Stimulated activated CD8-positive, alpha-beta memory T cell treated with anti-CD3 and anti-CD28 coated beads, Interleukin-7, amount 100 ng/mL, for 4 hours (primary cell): ENCODE measurements at regions not wholly inside any gene's neighbourhood (a gene's known extent, or its start where the extent isn't known, plus 50 kb on each side); places are given as distances from the start of the nearest gene placed in this dataset.
"Not testable (repeated sequence)": the region's sequence is repeated elsewhere in the genome, so short reads cannot be mapped to it uniquely, and the experiment has no call there.

ENCODE experiments used
- DNase-seq, 2 donors: peaks; one replicate each; pipeline ENCODE4 v3.0.0-alpha.2; 2020; ENCODE audit warnings: low read depth in 2 of 2

- no peak for DNase-seq
Observed at GRCh38 chr11:81986556-81987161, 747.0 kb downstream of the FAM181B start.

DNA sequence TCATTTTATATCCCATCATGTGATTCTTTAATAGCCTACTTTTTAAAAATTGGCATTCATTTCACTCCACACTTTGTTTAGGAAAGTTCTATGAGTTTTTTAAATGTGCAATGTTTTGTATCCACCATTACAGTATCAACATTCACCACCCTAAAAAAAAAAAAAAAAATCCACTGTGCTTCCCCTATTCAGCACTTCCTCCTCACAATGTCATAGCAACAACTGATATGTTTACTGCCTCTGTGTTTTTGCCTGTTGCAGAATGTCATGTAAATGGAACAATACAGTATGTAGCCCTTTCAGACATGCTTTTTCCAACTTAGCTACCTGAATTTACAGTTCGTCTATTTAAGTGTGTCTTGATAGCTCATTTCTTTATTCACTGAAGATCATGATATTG is 754.2 kb downstream of the FAM181B start:
- DNase-seq = no peak

DNA sequence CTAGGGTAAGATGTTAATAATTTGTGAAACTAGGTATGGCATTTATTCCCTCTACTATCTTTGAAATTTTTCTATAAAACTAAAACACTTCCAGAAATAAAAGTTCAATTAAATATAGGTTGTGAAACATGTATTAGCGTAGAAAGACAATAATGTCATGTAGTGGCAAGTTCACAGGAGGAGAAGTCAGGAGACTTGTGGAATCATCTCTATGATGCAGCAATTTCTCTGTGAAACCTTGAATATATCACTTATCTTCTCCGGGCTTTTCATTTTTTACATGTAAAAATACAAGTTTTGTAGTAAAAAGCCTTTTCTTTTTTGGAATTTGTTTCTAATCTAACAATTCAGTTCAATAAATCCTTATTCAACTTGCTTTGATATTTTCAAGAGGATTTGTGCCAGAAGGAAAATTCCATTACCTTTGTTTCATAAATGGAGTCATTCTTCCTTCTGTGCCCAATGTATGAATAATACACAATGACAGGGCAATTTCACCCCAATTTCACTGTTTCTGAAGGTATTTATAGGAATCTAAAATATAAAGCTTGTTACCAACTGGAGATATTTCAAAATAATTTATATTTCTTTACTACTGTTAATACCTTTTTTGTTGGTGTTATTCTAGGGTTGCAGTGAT is 758.3 kb downstream of the FAM181B start:
- no peak for DNase-seq

GRCh38 chr11:81970886-81971285 is 762.8 kb downstream of the FAM181B start:
- DNase-seq = no peak

DNA sequence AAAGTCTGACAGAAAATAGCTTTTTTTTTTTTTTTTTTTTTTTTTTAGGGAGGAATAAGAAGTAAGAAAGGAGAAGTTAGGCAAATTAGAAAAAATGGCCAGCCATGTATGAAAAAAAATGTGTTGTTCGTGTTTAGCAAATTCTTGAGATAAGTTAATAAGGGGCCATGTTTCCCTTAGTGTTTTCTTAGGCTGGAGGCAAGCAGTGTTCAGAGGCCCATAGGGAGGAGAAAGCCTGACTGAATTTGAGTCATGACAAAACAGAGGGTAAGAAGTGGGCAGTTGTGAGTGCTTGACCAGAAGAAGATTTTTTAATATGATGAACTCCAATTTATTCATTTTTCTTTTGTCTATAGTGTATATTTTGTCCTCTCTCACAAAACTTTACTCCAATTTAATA is 766.4 kb downstream of the FAM181B start:
- DNase-seq = no peak

GRCh38 chr11:81966340-81966739 is 767.3 kb downstream of the FAM181B start:
- DNase-seq = no peak

GRCh38 chr11:81963018-81963417 is 770.6 kb downstream of the FAM181B start:
- DNase-seq = no peak

DNA sequence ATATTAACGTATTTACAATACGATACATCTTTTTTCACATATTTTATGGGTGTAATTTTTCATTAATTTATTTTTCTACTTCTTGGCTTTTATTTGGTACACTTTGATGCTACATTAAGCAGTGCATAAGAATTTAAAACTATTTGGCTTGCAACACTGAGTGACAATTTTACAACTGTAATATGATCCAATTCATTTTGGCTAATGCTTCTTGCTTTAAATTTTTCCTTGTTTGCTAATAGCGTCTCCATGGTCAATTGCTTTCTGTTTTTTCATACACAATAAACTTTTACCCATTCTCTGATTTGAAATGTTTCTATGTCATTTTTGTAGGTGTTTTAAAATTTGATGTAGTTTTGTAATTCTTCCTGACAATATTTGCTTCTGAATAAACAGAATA is 773.2 kb downstream of the FAM181B start:
- no peak for DNase-seq

- DNase-seq = no peak
Observed at GRCh38 chr11:81959341-81959740, 774.3 kb downstream of the FAM181B start.

GRCh38 chr11:81954301-81954700 is 779.4 kb downstream of the FAM181B start:
- not testable (repeated sequence) for DNase-seq

GRCh38 chr11:81946831-81947230 is 786.8 kb downstream of the FAM181B start:
- DNase-seq = no peak

- no peak for DNase-seq
Observed at GRCh38 chr11:81942646-81943045, 791.0 kb downstream of the FAM181B start.

DNA sequence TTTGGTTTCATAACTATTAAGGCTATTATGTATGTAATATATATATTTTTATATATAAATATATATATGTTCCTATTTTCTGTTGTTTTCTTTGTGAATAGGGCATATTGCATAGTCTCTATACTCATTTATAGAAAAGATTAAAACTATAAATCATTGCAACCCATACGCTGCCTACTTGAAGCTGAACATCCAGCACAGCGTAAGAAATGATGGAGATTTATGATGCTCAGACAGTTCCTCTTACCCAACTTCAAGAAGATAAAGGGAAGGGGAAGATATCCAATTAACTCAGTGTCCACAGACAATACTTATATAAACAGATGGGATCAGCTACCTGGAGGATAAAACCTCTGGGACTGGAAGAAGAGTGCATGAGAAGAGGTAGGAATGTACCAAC is 791.7 kb downstream of the FAM181B start:
- DNase-seq = no peak

DNA sequence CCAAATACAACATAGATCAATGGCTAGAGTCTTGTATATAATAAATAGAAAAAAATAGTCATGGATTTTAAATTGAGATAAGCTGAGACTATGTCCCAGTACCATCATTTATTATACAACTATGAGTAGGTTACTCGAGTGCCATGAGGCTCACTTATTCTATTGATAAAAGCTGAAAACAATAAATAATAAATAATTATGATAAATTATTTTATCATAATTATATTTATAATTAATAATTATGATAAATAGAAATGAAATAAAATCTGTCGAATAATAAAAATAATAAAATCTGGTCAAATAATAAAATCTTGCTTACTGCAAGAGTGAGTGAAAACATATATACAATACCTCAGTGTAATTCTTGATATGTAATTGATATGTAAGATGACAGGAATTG is 801.4 kb downstream of the FAM181B start:
- no peak for DNase-seq

DNA sequence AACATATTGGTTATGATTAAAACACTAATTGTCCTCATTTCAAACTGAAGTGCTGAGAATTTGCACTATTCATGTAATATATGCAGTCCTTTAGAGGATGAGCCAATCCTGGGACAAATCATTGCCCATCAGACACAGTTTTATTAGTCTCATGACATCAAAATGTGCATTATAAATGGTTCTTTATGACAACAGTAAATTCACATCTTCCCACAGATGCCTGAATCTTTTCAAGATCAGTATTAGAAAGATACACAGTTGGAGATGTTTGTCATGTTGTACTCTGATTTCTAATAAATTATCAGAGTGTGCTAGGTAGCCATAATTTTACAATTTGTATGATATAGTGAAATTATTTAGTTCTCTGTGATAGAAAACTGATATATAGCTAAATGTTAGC is 813.5 kb downstream of the FAM181B start:
- DNase-seq = no peak

- no peak for DNase-seq
Observed at GRCh38 chr11:81916451-81916850, 817.2 kb downstream of the FAM181B start.

DNA sequence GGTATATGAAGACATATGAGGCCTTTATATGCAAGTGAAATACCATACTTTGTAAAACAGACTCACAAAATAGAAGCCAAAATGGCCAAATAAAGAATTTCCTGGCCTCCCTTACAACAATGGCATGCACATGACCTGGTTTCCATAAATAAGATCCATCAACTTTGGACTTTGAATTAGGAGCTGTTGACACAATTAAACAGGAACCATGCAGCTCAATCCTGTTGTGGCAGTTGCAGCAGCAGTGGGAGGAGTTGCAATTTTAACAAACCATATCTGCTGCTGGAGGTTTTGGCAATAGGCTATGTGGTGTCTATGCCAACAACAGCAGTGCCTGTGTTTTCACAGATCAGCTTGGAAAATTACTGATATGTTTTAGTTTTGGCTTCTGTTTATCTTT is 818.6 kb downstream of the FAM181B start:
- no peak for DNase-seq

DNA sequence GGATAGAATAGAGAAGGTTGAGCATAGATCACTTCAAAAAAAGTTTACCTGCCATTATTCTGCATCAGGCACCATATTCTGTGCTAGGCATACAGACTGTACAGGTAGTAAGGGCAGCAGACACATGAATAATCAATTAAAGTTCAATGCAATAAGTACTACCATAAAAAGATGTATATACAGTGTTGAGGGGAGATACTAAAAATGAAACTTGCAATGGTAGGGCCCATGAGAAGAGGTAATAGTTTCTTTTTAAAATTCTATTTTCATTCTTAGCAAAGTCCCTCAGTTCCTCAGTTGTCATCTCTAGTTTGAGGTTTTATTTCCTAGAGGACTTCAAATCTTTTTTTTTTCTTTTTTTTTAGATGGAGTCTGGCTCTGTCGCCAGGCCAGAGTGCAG is 819.9 kb downstream of the FAM181B start:
- DNase-seq = no peak

- no peak for DNase-seq
Observed at GRCh38 chr11:81907996-81908395, 825.7 kb downstream of the FAM181B start.

DNA sequence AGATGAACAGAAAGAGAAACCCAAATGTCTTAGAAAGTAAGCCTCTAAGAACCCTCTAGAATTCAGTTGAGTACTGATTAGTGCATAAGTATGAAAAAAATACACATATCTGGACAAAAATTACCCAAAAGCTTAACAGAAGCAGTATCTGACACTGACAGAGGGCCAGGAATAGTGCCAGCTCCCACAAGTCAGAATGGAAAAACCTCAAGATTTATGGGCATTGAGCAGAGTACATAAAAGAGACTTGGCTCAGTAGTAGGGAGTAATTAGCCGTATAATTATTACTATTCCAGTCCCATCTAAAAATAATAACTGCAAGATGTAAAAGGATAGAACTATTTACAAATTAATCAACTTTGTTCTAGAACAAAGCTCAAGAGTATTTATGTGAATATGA is 834.5 kb downstream of the FAM181B start:
- DNase-seq = no peak

GRCh38 chr11:81897639-81898038 is 836.0 kb downstream of the FAM181B start:
- DNase-seq = no peak

DNA sequence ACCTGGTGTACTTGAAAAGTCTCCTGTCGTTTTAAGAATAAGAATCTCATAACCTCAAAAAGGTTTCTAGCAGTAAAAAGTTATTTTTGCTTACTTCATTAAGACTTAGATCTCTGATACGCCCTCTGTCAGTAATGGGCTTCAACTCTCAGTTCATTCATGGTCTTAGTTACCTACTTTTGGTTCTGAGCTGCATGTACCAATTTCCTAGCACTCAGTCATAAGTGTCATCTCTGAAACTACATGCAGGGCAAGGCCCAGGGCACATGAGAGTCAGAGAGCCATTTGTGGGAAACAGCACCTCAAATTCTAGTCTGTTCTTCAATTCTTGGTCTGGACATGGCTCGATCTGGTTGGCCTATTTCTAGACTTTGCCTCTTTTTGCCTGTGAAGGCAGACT is 838.4 kb downstream of the FAM181B start:
- no peak for DNase-seq

DNA sequence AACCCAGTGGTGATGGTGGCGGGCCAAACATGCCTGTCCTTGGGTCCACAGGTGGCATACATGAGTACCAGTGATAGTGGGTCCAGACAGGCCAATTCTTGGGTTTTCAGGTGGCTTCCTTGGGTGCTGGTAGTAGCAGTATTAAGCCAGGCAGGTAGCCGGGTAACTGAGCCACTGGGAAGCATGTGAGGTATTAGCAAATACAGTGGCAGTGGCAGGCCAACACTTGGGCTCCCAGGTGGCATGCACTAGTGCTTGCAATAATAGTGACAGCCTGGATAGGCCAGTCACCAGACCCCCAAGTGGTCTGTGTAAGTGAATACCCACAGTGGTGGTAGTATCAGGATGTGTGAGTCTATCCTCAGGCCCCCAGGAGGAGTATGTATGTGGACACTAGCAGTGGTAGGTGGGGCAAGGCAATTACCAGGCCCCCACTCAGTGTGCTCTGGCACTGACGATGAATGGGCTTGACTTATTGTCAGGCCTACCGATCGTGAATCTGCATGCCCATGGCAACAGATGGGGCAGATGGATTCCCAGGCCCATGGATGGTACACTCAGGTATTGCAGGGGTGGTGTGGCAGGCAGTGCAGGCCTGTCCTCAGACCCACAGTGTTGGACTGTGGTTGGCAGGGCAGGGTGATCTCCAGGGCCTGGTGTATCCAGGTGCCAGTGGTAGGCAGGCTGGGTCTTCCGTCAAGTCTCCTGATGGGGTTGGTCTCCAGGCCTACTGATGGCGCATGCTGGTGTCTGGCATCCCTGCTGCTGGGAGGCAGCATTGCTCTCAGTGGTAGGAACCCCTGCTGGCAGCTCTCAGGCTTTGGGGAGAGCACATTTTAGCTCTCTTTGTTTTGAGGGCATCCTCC is 840.7 kb downstream of the FAM181B start:
- DNase-seq = no peak
